ENCODE measurements at regions not wholly inside any gene's neighbourhood (a gene's known extent, or its start where the extent isn't known, plus 50 kb on each side); places are given as distances from the start of the nearest gene placed in this dataset.

DNA sequence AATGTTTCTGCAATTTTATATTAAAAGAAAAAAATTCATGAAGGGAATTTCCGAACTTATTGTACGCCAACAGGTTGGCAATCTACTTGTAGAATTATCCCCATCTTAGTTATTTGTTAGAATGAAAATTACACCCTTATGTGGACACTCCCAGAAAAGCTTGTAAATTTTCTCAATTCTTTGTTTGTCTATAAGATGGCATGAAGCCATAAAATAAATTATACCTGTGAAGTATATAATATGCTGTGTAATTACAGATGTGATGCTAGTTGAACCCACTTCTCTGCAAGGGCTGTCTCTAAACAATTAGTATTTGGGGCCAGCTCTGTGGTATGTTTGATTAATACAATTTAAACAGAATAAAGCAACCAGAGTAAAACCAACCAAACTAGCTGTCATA, 52.1 kb upstream of the DSP start:
- TF ChIP-seq ZNF615 (CRISPR knock-in tag; IDR thresholded peaks at IDR 0.05; ENCODE audit: borderline replicate concordance): no peak
- TF ChIP-seq ZNF781 (CRISPR knock-in tag; IDR thresholded peaks at IDR 0.05; ENCODE audit: borderline replicate concordance, not compliant biosample characterization): no peak
- no peak for TF ChIP-seq TGIF2 (CRISPR knock-in tag; IDR thresholded peaks at IDR 0.05)
- no peak for TF ChIP-seq ELF4 (CRISPR knock-in tag; IDR thresholded peaks at IDR 0.05; ENCODE audit: borderline replicate concordance)
- TF ChIP-seq, protein P1, sequence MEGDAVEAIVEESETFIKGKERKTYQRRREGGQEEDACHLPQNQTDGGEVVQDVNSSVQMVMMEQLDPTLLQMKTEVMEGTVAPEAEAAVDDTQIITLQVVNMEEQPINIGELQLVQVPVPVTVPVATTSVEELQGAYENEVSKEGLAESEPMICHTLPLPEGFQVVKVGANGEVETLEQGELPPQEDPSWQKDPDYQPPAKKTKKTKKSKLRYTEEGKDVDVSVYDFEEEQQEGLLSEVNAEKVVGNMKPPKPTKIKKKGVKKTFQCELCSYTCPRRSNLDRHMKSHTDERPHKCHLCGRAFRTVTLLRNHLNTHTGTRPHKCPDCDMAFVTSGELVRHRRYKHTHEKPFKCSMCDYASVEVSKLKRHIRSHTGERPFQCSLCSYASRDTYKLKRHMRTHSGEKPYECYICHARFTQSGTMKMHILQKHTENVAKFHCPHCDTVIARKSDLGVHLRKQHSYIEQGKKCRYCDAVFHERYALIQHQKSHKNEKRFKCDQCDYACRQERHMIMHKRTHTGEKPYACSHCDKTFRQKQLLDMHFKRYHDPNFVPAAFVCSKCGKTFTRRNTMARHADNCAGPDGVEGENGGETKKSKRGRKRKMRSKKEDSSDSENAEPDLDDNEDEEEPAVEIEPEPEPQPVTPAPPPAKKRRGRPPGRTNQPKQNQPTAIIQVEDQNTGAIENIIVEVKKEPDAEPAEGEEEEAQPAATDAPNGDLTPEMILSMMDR (CRISPR knock-in tag; IDR thresholded peaks at IDR 0.05): no peak
- no peak for TF ChIP-seq ZNF775 (CRISPR knock-in tag; IDR thresholded peaks at IDR 0.05; ENCODE audit: borderline replicate concordance)
- TF ChIP-seq PHF21A (CRISPR knock-in tag; IDR thresholded peaks at IDR 0.05): no peak
- no peak for TF ChIP-seq ZNF451 (CRISPR knock-in tag; IDR thresholded peaks at IDR 0.05)
- no peak for TF ChIP-seq SNAPC5 (CRISPR knock-in tag; IDR thresholded peaks at IDR 0.05; ENCODE audit: borderline replicate concordance)
- no peak for TF ChIP-seq ZNF468 (CRISPR knock-in tag; IDR thresholded peaks at IDR 0.05)
- no peak for TF ChIP-seq KLF11 (CRISPR knock-in tag; IDR thresholded peaks at IDR 0.05)
- no peak for TF ChIP-seq ZNF232 (CRISPR knock-in tag; IDR thresholded peaks at IDR 0.05; ENCODE audit: borderline replicate concordance)
- TF ChIP-seq, protein P2, sequence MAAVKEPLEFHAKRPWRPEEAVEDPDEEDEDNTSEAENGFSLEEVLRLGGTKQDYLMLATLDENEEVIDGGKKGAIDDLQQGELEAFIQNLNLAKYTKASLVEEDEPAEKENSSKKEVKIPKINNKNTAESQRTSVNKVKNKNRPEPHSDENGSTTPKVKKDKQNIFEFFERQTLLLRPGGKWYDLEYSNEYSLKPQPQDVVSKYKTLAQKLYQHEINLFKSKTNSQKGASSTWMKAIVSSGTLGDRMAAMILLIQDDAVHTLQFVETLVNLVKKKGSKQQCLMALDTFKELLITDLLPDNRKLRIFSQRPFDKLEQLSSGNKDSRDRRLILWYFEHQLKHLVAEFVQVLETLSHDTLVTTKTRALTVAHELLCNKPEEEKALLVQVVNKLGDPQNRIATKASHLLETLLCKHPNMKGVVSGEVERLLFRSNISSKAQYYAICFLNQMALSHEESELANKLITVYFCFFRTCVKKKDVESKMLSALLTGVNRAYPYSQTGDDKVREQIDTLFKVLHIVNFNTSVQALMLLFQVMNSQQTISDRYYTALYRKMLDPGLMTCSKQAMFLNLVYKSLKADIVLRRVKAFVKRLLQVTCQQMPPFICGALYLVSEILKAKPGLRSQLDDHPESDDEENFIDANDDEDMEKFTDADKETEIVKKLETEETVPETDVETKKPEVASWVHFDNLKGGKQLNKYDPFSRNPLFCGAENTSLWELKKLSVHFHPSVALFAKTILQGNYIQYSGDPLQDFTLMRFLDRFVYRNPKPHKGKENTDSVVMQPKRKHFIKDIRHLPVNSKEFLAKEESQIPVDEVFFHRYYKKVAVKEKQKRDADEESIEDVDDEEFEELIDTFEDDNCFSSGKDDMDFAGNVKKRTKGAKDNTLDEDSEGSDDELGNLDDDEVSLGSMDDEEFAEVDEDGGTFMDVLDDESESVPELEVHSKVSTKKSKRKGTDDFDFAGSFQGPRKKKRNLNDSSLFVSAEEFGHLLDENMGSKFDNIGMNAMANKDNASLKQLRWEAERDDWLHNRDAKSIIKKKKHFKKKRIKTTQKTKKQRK (IDR thresholded peaks at IDR 0.05; ENCODE audit: low read length): no peak
- no peak for TF ChIP-seq ZNF530 (CRISPR knock-in tag; IDR thresholded peaks at IDR 0.05; ENCODE audit: low read depth)
- TF ChIP-seq ZNF350 (CRISPR knock-in tag; IDR thresholded peaks at IDR 0.05; ENCODE audit: borderline replicate concordance, low read depth): no peak
- TF ChIP-seq, protein P3, sequence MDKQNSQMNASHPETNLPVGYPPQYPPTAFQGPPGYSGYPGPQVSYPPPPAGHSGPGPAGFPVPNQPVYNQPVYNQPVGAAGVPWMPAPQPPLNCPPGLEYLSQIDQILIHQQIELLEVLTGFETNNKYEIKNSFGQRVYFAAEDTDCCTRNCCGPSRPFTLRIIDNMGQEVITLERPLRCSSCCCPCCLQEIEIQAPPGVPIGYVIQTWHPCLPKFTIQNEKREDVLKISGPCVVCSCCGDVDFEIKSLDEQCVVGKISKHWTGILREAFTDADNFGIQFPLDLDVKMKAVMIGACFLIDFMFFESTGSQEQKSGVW (CRISPR knock-in tag; IDR thresholded peaks at IDR 0.05; ENCODE audit: borderline replicate concordance): no peak
- TF ChIP-seq ZNF329 (CRISPR knock-in tag; IDR thresholded peaks at IDR 0.05; ENCODE audit: low read depth): no peak
- Histone ChIP-seq H3K27me3 (ENCODE audit: control insufficient read depth in 1 of 2, insufficient read depth in 2 of 2, low read length in 2 of 2) (peaks cover 0 to 12% of the 10 kb centered on the region in 2 experiments; a peak in 2 of 5 replicates), H3K9me3 (ENCODE audit: low read length) (no peaks in the 10 kb centered on the region), H3K9ac (ENCODE audit: insufficient read depth, low read depth, low read length) (no peak overlapping the region), H3K4me3 (replicated peaks in 1 of 3; ENCODE audit: insufficient read depth in 1 of 3, low read depth in 2 of 3, low read length in 3 of 3) (no peak overlapping the region), H3K4me1 (ENCODE audit: insufficient read depth, low read length) (no peaks in the 10 kb centered on the region), H4K20me1 (ENCODE audit: insufficient read depth, low read length) (no peaks in the 10 kb centered on the region), H2AFZ (ENCODE audit: low read length) (no peak overlapping the region), H3K27ac (ENCODE audit: extremely low read length, insufficient read depth, low read length) (no peak overlapping the region), H3K4me2 (ENCODE audit: low read depth, low read length) (no peak overlapping the region), H3K79me2 (ENCODE audit: insufficient read depth, low read length) (no peaks in the 10 kb centered on the region), H3K36me3 (replicated peaks in 1 of 2; ENCODE audit: control insufficient read depth in 1 of 2, insufficient read depth in 2 of 2, low read length in 2 of 2) (no peaks in the 10 kb centered on the region)
- POLR2A ChIA-PET: no interaction called here
- no peak for ATAC-seq
- 50% methylated on average over 2 of the region's 2 CpGs for WGBS (ENCODE audit: low lambda C conversion rate)
- no peak for FAIRE-seq
- intact Hi-C loops (cut with micrococcal nuclease; ENCODE audit: unreplicated experiment): no loop called here
- CTCF ChIA-PET (ENCODE audit: low intra/inter-chr PET ratio, low total read pairs): no interaction called here
- no TSS peak for BruUV-seq (replicated peaks)
- in situ Hi-C loops (cut with HindIII; ENCODE audit: extremely low pct_ligation_motif_present, low pct_unique_long_range_greater_than_20kb): no loop called here
- no peak for DNase-seq (ENCODE audit: low spot score)
